Activated naive CD4-positive, alpha-beta T cell treated with anti-CD3 and anti-CD28 coated beads for 36 hours (primary cell): ENCODE measurements at regions not wholly inside any gene's neighbourhood (a gene's known extent, or its start where the extent isn't known, plus 50 kb on each side); places are given as distances from the start of the nearest gene placed in this dataset.

Experiments
- CTCF ChIA-PET: fragments of 350-600 bp; sonication (Branson Sonifier 250); formaldehyde crosslinking; loops from one replicate; lab custom pipeline; 2021; ENCODE audit warnings: antibody characterized with exemption; lab: Charles Lee
- DNase-seq: peaks from one replicate; pipeline ENCODE4 v3.0.0-alpha.2; 2020
- H3K27ac Mint-ChIP-seq: one replicate; pipeline ENCODE4 v1.8.0; 2021; ENCODE audit warnings: mild to moderate bottlenecking, mixed read lengths
- H3K27me3 Mint-ChIP-seq: one replicate; pipeline ENCODE4 v1.8.0; 2021; ENCODE audit warnings: low read depth, mixed read lengths
- H3K36me3 Mint-ChIP-seq: one replicate; pipeline ENCODE4 v1.8.0; 2021; ENCODE audit warnings: low read depth, mixed read lengths
- H3K4me1 Mint-ChIP-seq: one replicate; pipeline ENCODE4 v1.8.0; 2021; ENCODE audit warnings: low read depth, mixed read lengths
- H3K4me3 Mint-ChIP-seq: one replicate; pipeline ENCODE4 v1.8.0; 2021; ENCODE audit warnings: mild to moderate bottlenecking, moderate library complexity, mixed read lengths
- H3K9me3 Mint-ChIP-seq: one replicate; pipeline ENCODE4 v1.8.0; 2021; ENCODE audit warnings: mixed read lengths
- intact Hi-C: fragments of 100-400 bp; cut with micrococcal nuclease; formaldehyde crosslinking; loops from one replicate; pipeline ENCODE4 v1.15.1; 2023

DNA sequence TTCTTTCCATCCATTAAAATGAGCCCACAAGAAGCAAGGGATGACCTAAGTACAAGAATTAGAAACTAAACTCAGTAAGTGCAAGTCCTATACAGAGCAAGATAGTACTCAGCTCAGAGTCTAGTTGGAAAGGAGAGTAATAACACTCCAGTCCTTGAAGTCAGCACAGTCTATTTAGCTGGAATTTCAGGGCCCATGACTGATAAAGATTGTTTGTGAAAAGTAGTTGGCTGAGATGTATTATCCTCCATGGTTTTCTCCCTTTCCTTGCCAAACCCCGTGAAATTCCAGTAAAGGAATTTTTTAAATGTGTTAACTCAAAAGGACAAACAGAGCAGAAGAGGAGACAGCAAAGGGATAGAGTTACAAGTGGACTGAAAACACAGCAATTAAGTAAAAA is 127.2 kb upstream of the STT3B start:
- Mint-ChIP-seq H3K27me3 (no peaks in the 10 kb centered on the region), H3K9me3 (no peaks in the 10 kb centered on the region), H3K4me1 (peaks cover 5% of the 10 kb centered on the region), H3K4me3 (no peak overlapping the region), H3K27ac (no peak overlapping the region), H3K36me3 (no peaks in the 10 kb centered on the region)
- CTCF ChIA-PET, result interaction anchor here (1.7 kb wide), 1 partner anchor 10 kb away, joined by 4 read pairs; no protein-coding TSS in a partner anchor
- DNase-seq, result no peak
- intact Hi-C loops, result no loop called here

GRCh38 chr3:31406896-31407295 is 125.8 kb upstream of the STT3B start:
- no peak for DNase-seq
- no peaks in the 10 kb centered on the region for H3K9me3 Mint-ChIP-seq
- no peaks in the 10 kb centered on the region for H3K36me3 Mint-ChIP-seq
- H3K27ac Mint-ChIP-seq, result no peak overlapping the region
- CTCF ChIA-PET, result no interaction called here
- peaks cover 5% of the 10 kb centered on the region for H3K4me1 Mint-ChIP-seq
- intact Hi-C loops, result no loop called here
- H3K4me3 Mint-ChIP-seq, result no peak overlapping the region
- no peaks in the 10 kb centered on the region for H3K27me3 Mint-ChIP-seq

DNA sequence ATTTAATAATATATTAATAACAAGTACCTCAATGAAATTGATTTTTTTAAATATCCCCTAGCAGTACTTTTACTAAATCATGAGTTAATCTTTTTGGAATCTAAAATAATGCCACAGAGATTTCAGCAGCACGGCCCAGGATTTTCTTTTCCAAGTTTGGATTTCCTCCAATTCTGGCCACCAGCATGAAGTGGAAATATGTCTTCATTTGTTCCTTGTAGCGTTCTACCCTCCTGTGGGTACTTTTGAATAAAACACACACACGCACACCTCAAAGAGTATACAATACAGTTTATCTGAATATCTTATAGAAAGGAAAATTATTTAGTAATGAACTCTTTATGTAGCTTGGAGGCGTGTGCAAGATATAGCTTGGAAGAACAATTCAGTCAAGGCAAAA is 125.1 kb upstream of the STT3B start:
- CTCF ChIA-PET, result interaction anchor here (0.6 kb wide), 1 partner anchor 226 kb away, joined by 3 read pairs; no protein-coding TSS in a partner anchor
- Mint-ChIP-seq H3K27me3 (no peaks in the 10 kb centered on the region), H3K36me3 (no peaks in the 10 kb centered on the region), H3K4me1 (peaks cover 2% of the 10 kb centered on the region), H3K9me3 (no peaks in the 10 kb centered on the region), H3K27ac (no peak overlapping the region), H3K4me3 (no peak overlapping the region)
- intact Hi-C loops, result no loop called here
- no peak for DNase-seq

GRCh38 chr3:31408720-31409119 is 124.0 kb upstream of the STT3B start:
- peaks cover 2% of the 10 kb centered on the region for H3K4me1 Mint-ChIP-seq
- CTCF ChIA-PET, result no interaction called here
- no peak overlapping the region for H3K27ac Mint-ChIP-seq
- H3K36me3 Mint-ChIP-seq, result no peaks in the 10 kb centered on the region
- no peak for DNase-seq
- H3K4me3 Mint-ChIP-seq, result no peak overlapping the region
- no peaks in the 10 kb centered on the region for H3K27me3 Mint-ChIP-seq
- no peaks in the 10 kb centered on the region for H3K9me3 Mint-ChIP-seq
- intact Hi-C loops, result no loop called here

GRCh38 chr3:31409389-31409788 is 123.3 kb upstream of the STT3B start:
- no peaks in the 10 kb centered on the region for H3K9me3 Mint-ChIP-seq
- CTCF ChIA-PET, result no interaction called here
- intact Hi-C loops, result no loop called here
- no peak overlapping the region for H3K4me3 Mint-ChIP-seq
- DNase-seq, result no peak
- no peaks in the 10 kb centered on the region for H3K27me3 Mint-ChIP-seq
- H3K27ac Mint-ChIP-seq, result no peak overlapping the region
- H3K4me1 Mint-ChIP-seq, result peaks cover 2% of the 10 kb centered on the region
- H3K36me3 Mint-ChIP-seq, result no peaks in the 10 kb centered on the region

DNA sequence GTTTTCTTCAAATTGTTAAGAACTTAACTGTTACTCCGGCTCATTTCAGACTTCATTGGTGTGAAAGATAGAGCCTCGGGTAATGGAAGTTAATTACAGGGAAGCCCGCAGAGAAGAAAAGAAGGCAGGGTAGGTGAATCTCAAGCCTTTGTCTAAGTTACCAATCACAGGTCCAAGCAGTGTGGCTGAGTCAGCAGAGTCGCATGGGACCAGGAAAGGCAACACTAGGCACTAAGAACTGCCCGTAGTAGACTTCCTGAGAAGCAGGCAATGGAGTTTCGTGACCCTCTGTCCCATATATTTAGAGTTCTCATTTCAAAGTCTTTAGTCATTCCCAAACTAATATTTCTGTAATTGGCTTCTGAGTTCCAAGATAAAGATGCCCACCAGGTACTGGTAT is 122.9 kb upstream of the STT3B start:
- intact Hi-C loops, result no loop called here
- Mint-ChIP-seq H3K4me3 (no peak overlapping the region), H3K27me3 (no peaks in the 10 kb centered on the region), H3K27ac (no peak overlapping the region), H3K4me1 (peaks cover 2% of the 10 kb centered on the region), H3K9me3 (no peaks in the 10 kb centered on the region), H3K36me3 (no peaks in the 10 kb centered on the region)
- no peak for DNase-seq
- CTCF ChIA-PET, result no interaction called here

GRCh38 chr3:31410411-31410810 is 122.3 kb upstream of the STT3B start:
- CTCF ChIA-PET, result no interaction called here
- Mint-ChIP-seq H3K27me3 (no peaks in the 10 kb centered on the region), H3K4me1 (peaks cover 2% of the 10 kb centered on the region), H3K4me3 (no peak overlapping the region), H3K27ac (no peak overlapping the region), H3K36me3 (no peaks in the 10 kb centered on the region), H3K9me3 (no peaks in the 10 kb centered on the region)
- DNase-seq, result no peak
- intact Hi-C loops, result no loop called here

GRCh38 chr3:31412832-31413231 is 119.9 kb upstream of the STT3B start:
- DNase-seq, result no peak
- Mint-ChIP-seq H3K36me3 (no peaks in the 10 kb centered on the region), H3K27me3 (no peaks in the 10 kb centered on the region), H3K27ac (no peak overlapping the region), H3K4me3 (no peak overlapping the region), H3K9me3 (no peaks in the 10 kb centered on the region), H3K4me1 (peaks cover 2% of the 10 kb centered on the region)
- intact Hi-C loops, result no loop called here
- CTCF ChIA-PET, result no interaction called here

DNA sequence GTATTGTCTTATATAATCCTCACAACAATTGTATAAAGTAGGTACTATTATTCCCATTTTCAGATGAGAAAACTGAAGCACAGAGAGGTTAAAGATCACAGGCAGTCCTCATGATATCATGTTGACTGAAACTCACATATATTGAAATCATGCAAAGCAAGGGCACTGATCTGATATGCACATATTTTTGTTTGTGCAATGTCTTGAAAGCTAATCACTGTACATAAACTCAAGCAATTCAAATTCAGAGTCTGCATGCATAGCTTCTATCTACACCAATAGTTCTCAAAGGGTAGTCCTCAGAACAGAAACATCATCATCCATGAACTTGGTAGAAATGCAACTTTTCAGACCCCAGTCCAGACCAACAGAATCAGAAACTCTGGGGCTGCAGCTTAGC is 119.2 kb upstream of the STT3B start:
- H3K36me3 Mint-ChIP-seq, result no peaks in the 10 kb centered on the region
- no peaks in the 10 kb centered on the region for H3K27me3 Mint-ChIP-seq
- no peaks in the 10 kb centered on the region for H3K9me3 Mint-ChIP-seq
- H3K27ac Mint-ChIP-seq, result no peak overlapping the region
- peaks cover 2% of the 10 kb centered on the region for H3K4me1 Mint-ChIP-seq
- no peak for DNase-seq
- no peak overlapping the region for H3K4me3 Mint-ChIP-seq
- intact Hi-C loops, result no loop called here
- CTCF ChIA-PET, result interaction anchor here (0.8 kb wide), 1 partner anchor 13 kb away, joined by 5 read pairs; no protein-coding TSS in a partner anchor

GRCh38 chr3:31416980-31417379 is 115.7 kb upstream of the STT3B start:
- no peaks in the 10 kb centered on the region for H3K36me3 Mint-ChIP-seq
- intact Hi-C loops, result no loop called here
- no peak for DNase-seq
- H3K27ac Mint-ChIP-seq, result no peak overlapping the region
- peaks cover 6% of the 10 kb centered on the region for H3K4me1 Mint-ChIP-seq
- H3K27me3 Mint-ChIP-seq, result no peaks in the 10 kb centered on the region
- CTCF ChIA-PET, result no interaction called here
- no peak overlapping the region for H3K4me3 Mint-ChIP-seq
- no peaks in the 10 kb centered on the region for H3K9me3 Mint-ChIP-seq

DNA sequence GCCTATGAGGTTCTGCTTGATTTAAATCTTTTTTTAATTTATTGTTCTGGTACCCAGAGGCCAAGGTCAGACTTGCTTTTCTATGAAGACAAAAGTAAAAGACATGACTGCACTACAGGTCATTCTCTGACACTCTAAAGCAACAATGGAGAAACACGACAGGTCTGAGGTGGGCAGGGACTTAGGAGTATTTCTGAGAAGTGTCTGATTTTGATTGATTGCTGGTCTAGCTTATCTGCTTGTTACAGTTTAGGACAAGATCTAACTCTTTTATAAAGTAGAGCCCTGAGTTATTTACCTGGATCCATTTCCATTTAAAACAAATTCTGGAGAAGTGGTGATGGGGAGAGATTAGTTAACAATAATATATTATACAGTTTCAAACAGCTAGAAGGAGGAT is 115.2 kb upstream of the STT3B start:
- Mint-ChIP-seq H3K4me1 (peaks cover 6% of the 10 kb centered on the region), H3K4me3 (no peak overlapping the region), H3K27me3 (no peaks in the 10 kb centered on the region), H3K36me3 (no peaks in the 10 kb centered on the region), H3K9me3 (no peaks in the 10 kb centered on the region), H3K27ac (no peak overlapping the region)
- CTCF ChIA-PET, result no interaction called here
- no peak for DNase-seq
- intact Hi-C loops, result no loop called here

- Mint-ChIP-seq H3K27me3 (no peaks in the 10 kb centered on the region), H3K4me3 (no peak overlapping the region), H3K4me1 (peaks cover 6% of the 10 kb centered on the region), H3K36me3 (no peaks in the 10 kb centered on the region), H3K9me3 (no peaks in the 10 kb centered on the region), H3K27ac (no peak overlapping the region)
- intact Hi-C loops, result no loop called here
- DNase-seq, result no peak
- CTCF ChIA-PET, result no interaction called here
Observed at GRCh38 chr3:31420311-31420710, 112.4 kb upstream of the STT3B start.

GRCh38 chr3:31421314-31422048 is 111.2 kb upstream of the STT3B start:
- Mint-ChIP-seq H3K27me3 (no peaks in the 10 kb centered on the region), H3K4me1 (peaks cover 6% of the 10 kb centered on the region), H3K4me3 (no peak overlapping the region), H3K36me3 (no peaks in the 10 kb centered on the region), H3K9me3 (peaks cover 9% of the 10 kb centered on the region), H3K27ac (no peak overlapping the region)
- intact Hi-C loops, result no loop called here
- CTCF ChIA-PET, result no interaction called here
- DNase-seq, result no peak
